GM23248 (cell line): ENCODE measurements at regions not wholly inside any gene's neighbourhood (a gene's known extent, or its start where the extent isn't known, plus 50 kb on each side); places are given as distances from the start of the nearest gene placed in this dataset.

Experiments used
- EZH2 ChIP-seq: fragments of 200-600 bp; sonication (generic); IDR thresholded peaks from 2 replicates; pipeline ENCODE4 v1.6.1; 2018; ENCODE audit warnings: antibody characterized with exemption, mild to moderate bottlenecking; ENCODE audit not compliant: insufficient read depth, poor library complexity, severe bottlenecking
- EZH2phosphoT487 ChIP-seq: fragments of 200-600 bp; sonication (generic); IDR thresholded peaks from 2 replicates; pipeline ENCODE4 v1.6.1; 2018; ENCODE audit warnings: antibody characterized with exemption, moderate library complexity, mild to moderate bottlenecking, low read depth; ENCODE audit not compliant: insufficient read depth

GRCh38 chr5:111863801-111864200, 106.8 kb upstream of the NREP start:
- TF ChIP-seq EZH2, result no peak
- no peak for TF ChIP-seq EZH2phosphoT487
